ENCODE measurements at regions not wholly inside any gene's neighbourhood (a gene's known extent, or its start where the extent isn't known, plus 50 kb on each side); places are given as distances from the start of the nearest gene placed in this dataset.
A peak's percentile ranks its signal among the peaks of the same experiment; 100 is the strongest.
"Not testable (repeated sequence)": the region's sequence is repeated elsewhere in the genome, so short reads cannot be mapped to it uniquely, and the experiment has no call there.

GRCh38 chr3:167008791-167009190 lies 371.3 kb downstream of the ZBBX start:
- DNase-seq (ENCODE audit: low spot score) (no peak), ATAC-seq (no peak)

DNA sequence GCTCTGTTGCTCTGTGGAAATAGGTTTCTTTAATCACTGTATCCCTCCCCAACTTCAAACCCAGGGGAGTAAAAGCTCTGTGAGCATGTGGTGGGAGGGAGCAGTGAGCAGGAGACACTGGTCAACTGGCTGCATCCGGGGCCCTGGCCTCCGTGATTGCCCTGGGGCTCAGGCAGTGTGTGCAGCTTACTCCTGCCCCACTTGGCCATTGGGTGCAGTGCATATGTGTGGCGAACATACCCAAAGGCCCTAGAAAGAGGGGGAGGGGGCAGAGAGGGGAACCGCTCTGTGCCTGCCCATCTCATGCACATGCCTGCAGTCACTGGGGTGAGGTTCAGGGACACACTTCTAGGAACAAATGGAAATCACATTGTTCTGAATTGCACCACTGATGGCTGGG lies 378.7 kb downstream of the ZBBX start:
- ATAC-seq (no peak), DNase-seq (ENCODE audit: low spot score) (no peak)

- DNase-seq (ENCODE audit: low spot score) (no peak), ATAC-seq (no peak)
Measured at GRCh38 chr3:166993015-166993630, 387.0 kb downstream of the ZBBX start.

GRCh38 chr3:166986000-166986399 lies 394.1 kb downstream of the ZBBX start:
- ATAC-seq, result no peak
- no peak for DNase-seq (ENCODE audit: low spot score)

DNA sequence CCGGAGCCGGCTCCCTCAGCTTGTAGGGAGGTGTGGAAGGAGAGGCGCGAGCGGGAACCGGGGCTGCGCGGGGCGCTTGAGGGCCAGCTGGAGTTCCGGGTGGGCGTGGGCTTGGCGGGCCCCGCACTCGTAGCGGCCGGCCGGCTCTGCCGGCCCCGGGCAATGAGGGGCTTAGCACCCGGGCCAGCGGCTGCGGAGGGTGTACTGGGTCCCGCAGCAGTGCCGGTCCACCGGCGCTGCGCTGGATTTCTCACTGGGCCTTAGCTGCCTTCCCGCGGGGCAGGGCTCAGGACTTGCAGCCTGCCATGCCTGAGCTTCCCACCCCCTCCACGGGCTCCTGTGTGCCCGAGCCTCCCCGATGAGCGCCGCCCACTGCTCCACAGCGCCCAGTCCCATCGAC lies 404.3 kb downstream of the ZBBX start:
- ATAC-seq; DNase-seq (ENCODE audit: low spot score): not testable (repeated sequence)

DNA sequence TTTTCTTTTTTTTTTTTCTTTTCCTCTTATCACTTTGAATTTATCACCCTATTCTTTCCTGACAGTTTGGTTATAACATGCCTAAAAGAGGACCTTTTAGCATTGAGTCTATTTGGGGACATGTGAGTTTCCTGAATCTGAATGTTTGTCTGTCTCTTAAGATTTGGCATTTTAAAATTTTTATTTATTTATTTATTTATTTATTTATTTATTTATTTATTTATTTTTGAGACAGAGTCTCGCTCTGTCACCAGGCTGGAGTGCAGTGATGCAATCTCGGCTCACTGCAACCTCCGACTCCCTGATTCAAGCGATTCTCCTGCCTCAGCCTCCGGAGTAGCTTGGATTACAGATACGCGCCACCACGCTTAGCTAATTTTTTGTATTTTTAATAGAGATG lies 412.4 kb downstream of the ZBBX start:
- DNase-seq (ENCODE audit: low spot score); ATAC-seq: not testable (repeated sequence)

- ATAC-seq, result peak; percentile 65
- no peak for DNase-seq (ENCODE audit: low spot score)
Measured at GRCh38 chr3:166962911-166963310, 417.2 kb downstream of the ZBBX start.

- DNase-seq (ENCODE audit: low spot score), result no peak
- ATAC-seq, result no peak
Measured at GRCh38 chr3:166957121-166957520, 423.0 kb downstream of the ZBBX start.

DNA sequence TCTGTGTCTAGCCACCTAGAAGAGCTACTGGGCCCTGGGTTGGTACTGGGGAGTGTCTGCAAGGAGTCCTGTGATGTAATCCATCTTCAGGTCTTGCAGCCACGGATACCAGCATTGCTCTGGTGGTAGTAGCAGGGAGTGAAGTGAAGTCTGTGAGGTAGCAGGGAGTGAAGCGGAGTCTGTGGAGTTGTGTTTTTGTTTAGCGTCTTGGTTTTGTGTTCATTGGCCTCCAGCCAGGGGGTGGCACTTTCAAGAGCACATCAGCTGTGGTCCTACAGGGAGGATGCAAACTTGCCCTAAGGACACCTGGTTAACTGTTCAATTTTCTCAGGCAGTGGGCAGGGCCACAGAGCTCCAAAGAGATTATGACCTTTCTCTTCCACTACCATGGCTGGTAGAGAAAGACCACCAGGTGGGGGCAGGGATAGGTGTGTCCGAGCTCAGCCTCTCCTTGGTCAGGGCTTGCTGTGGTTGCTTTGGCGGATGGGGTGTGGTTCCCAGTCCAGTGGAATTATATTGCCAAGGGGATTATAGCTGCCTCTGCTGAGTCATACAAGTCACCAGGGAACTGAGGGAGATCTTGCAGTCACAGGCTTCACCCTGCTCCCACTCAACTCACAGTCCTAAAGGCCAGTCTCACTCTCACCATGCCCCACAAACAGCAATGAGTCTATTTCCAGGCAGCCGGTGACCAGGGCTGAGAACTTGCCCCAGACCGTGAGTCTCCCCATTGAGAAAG lies 424.7 kb downstream of the ZBBX start:
- DNase-seq (ENCODE audit: low spot score) (no peak), ATAC-seq (no peak)

GRCh38 chr3:166934879-166935278 lies 445.2 kb downstream of the ZBBX start:
- no peak for DNase-seq (ENCODE audit: low spot score)
- no peak for ATAC-seq

DNA sequence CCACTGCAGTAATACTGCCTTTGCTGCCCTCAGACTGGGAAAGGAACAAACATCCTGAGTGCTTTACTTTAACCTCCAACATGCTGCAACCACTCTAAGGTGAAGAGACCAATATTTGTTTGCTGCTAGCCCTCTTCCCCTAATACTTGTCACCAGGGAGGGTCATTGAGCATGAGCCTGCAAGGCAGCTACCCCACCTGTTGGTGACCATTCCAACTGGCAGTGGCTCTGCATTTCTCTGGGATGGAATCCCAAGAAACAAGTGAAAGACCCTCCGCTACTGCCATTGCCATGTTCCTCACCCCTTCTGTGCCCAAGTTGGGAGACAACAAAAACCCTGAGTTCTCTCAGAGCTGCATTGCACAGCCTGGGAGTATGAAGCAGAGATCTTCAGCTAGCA lies 462.7 kb downstream of the ZBBX start:
- no peak for DNase-seq (ENCODE audit: low spot score)
- no peak for ATAC-seq

GRCh38 chr3:166902374-166902773 lies 477.7 kb downstream of the ZBBX start:
- no peak for ATAC-seq
- DNase-seq (ENCODE audit: low spot score), result no peak

- ATAC-seq, result no peak
Measured at GRCh38 chr3:166900866-166901577, 479.1 kb downstream of the ZBBX start.

DNA sequence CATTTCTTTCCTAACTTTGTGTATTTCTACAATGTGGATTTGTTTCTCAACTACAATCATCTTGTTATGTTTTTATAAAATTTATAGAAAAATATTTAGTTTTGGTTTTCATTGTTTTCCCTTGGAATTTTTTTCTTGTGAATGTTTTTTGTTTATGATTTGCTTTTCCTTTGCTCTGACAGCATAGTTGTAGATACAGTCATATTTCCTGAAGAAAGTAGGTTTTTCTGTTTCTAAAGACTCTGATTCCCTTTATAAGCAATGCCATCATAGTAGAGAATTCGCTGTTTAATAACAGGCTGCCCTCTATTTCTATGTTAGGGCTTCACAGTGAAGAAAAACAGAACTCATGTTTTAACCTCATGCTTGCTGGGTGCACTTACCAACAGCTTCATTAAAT lies 482.3 kb downstream of the ZBBX start:
- DNase-seq (ENCODE audit: low spot score), result no peak
- no peak for ATAC-seq

More at GRCh38 chr3:166900866-166901577, 479.1 kb downstream of the ZBBX start:
- DNase-seq (ENCODE audit: low spot score), result no peak

DNA sequence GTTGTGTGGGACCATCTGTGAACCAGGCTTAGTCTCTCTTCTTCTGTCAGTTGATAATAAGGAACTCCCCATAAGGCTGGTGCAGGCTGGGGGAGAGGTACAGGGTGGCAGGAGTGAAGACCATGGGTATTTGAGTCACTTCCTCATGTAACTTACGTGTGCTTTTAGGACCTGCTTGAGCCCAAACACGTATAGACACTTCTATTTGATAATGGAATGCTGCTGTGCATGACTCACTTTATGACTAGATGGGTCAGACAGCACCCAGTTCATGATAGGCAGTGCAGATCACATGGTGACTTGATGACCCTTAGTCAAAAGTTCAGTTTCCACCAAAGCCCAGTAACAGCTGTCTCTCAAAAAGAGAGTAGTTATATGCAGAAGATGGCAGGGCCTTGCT lies 490.9 kb downstream of the ZBBX start:
- DNase-seq (ENCODE audit: low spot score) (no peak), ATAC-seq (no peak)

DNA sequence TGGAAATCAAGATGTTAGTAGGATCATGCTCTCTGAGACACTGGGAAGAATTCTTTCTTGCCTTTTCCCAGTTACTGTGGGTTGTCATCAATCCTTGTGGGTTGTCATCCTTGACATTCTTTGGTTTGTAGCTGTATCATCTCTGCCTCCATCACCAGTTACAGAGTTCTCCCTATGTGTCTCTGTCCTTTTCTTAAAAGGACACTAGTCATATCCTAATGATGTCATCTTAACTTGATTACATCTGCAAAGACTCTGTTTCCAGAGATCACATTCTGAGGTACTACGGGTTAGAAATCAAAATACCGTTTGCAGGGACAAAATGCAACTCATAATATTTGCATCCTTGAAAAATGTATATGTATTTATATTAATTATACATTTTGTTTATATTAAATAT lies 500.4 kb downstream of the ZBBX start:
- ATAC-seq (no peak), DNase-seq (ENCODE audit: low spot score) (no peak)

DNA sequence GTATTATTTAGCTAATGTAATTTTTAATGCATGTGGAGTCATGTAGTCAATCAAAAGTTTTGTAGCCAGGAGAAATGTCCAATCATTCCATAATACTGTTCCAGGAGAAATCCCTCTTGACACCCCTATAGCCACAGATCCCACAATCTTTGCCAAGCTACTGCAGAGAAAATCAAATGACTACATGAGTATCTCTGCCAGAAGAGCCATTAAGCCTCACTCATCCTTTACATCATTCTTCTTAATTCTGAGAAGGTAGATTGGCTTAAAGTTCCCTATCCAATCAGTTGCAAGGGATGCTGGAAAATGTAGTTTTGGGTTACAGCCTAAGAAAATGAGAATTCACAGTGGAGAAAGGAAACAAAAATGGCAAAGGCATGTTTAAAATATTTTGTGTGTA lies 502.1 kb downstream of the ZBBX start:
- DNase-seq (ENCODE audit: low spot score) (no peak), ATAC-seq (no peak)

DNA sequence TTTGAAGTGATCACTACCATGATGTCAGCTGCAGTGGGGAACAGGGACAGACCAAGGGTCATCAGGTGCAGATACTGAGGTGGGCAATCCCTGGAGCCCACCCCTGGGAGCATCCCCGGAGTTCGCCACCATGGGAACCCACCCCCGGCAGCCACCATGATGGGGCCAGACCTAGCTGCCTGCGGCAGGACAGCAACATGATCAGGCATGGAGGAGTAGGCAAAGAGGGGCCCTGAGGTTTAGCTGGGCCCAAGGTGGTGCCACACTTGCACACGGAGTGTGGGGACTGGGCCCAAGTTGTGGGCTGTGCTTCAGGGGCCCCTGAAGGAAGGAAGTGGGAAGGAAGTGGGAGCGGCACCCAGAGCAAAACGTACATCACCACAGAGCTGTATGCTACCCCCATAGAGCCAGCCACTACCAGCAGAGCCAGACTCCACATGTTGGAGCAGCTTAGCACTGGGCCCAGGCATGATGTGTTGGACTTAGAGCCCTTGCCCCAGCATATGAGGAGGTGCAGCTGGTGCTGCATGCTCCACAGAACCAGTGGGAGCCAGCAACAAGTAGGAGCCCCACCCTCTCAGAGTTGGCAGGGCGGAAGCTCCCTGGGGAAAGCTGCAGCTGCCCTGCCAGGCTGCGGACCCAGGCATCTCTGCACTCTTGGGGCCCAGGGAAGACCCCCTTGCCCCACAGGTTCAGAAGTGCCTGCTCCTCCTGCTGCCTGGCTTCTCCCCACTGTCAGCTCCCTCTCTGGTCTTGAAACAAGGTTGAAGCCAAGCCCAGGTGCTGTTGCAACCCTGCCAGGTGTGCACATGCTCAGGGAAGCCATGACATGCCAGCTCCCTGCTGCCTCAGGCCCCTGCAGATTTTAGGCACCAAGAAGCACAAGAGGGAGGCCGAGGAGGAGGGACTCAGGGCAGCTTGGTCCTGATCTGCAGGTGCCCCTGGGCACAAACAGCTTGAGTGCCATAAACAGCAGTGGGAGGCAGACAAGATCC lies 515.3 kb downstream of the ZBBX start:
- no peak for DNase-seq (ENCODE audit: low spot score)
- ATAC-seq, result no peak

- DNase-seq (ENCODE audit: low spot score) (no peak), ATAC-seq (no peak)
Measured at GRCh38 chr3:166860217-166860616, 519.9 kb downstream of the ZBBX start.

DNA sequence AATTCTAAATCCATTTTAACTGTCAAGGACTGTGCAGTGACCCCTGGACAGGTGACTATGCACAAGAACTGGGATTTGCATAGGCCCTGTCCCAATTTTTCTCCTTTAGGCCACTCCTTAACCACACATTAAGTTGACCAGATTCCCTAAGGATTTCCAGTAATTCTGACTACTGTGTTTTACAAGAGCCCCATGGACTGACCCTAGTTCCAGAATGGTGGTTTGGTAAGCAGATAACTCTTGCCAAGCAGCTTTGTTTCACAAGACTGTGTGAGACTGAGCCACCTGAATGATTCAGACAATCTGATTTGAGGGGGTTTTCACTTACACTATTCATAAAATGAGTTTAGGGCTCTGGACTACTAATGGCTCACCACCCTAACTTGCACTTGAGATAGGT lies 535.8 kb downstream of the ZBBX start:
- DNase-seq (ENCODE audit: low spot score) (no peak), ATAC-seq (no peak)

- DNase-seq (ENCODE audit: low spot score), result not testable (repeated sequence)
Measured at GRCh38 chr3:166842784-166843183, 537.3 kb downstream of the ZBBX start.

More at GRCh38 chr3:166842784-166843183, 537.3 kb downstream of the ZBBX start:
- ATAC-seq, result not testable (repeated sequence)

Measured in left lobe of liver (tissue), 2 donors.